Stimulated activated effector memory CD8-positive, alpha-beta T cell treated with anti-CD3 and anti-CD28 coated beads, Interleukin-12 subunit alpha, Interleukin-12 subunit beta, amount 100 ng/mL, for 72 hours (primary cell): ENCODE measurements at regions not wholly inside any gene's neighbourhood (a gene's known extent, or its start where the extent isn't known, plus 50 kb on each side); places are given as distances from the start of the nearest gene placed in this dataset.
"Not testable (repeated sequence)": the region's sequence is repeated elsewhere in the genome, so short reads cannot be mapped to it uniquely, and the experiment has no call there.

Source experiments
- ATAC-seq: fragments of 150-1000 bp; cut with Tn5 transposase; 2 replicates; pipeline ENCODE4 v1.10.0; 2021
- DNase-seq, 2 donors: peaks; one replicate each; pipeline ENCODE4 v3.0.0; 2021 to 2022; ENCODE audit warnings: low spot score in 2 of 2
- H3K27ac Mint-ChIP-seq: one replicate; pipeline ENCODE4 v1.8.0; 2022; ENCODE audit warnings: mild to moderate bottlenecking, mixed read lengths
- H3K36me3 Mint-ChIP-seq: one replicate; pipeline ENCODE4 v1.8.0; 2022; ENCODE audit warnings: mild to moderate bottlenecking, mixed read lengths
- H3K4me1 Mint-ChIP-seq: one replicate; pipeline ENCODE4 v1.8.0; 2022; ENCODE audit warnings: mixed read lengths
- H3K4me3 Mint-ChIP-seq: one replicate; pipeline ENCODE4 v1.8.0; 2022; ENCODE audit warnings: mild to moderate bottlenecking, mixed read lengths
- H3K9me3 Mint-ChIP-seq: one replicate; pipeline ENCODE4 v1.8.0; 2022; ENCODE audit warnings: mixed read lengths

DNA sequence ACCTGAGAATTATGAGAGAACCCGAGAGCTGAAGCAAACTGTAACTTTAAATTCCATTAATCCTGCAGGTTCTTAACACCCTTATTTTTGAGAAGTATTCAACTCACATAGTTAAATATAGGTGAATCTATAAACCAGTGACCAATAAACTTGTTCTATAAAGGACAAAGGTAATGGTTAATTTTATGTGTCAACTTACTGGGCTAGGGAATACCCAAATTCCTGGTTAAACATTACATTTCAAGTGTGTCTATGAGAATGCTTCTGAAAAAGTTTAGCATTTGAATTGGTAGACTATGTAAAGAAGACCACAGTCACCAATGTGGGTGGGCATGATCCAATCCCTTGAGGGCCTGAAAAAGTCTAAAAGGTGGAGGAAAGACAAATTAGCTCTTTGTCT lies 99.1 kb downstream of the KCNJ2 start:
- H3K4me3 Mint-ChIP-seq: no peak overlapping the region
- no peak for DNase-seq
- H3K27ac Mint-ChIP-seq: no peak overlapping the region
- ATAC-seq: no peak
- H3K9me3 Mint-ChIP-seq: peaks cover 3% of the 10 kb centered on the region
- H3K36me3 Mint-ChIP-seq: no peaks in the 10 kb centered on the region
- H3K4me1 Mint-ChIP-seq: no peaks in the 10 kb centered on the region

DNA sequence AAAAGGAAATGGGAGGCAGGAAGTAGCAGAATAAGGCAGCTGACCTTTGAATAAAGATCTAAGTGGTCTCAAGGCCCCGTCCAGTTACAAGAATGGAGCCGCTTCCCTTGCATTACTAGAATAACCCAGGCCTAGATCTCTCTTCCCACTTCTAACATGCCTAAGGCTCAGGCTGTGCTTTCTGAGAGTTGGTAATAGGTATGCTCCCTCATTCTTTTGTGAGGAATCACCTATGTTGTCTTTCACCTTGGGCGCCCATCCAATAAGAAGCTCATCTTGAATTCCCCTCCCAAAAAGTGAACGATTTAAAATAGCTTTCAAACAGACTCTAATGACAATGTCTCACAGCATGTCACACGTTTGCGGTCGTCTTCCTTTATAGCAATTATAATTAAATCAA lies 101.2 kb downstream of the KCNJ2 start:
- Mint-ChIP-seq H3K4me3 (no peak overlapping the region), H3K27ac (no peak overlapping the region), H3K9me3 (no peaks in the 10 kb centered on the region), H3K4me1 (no peaks in the 10 kb centered on the region), H3K36me3 (no peaks in the 10 kb centered on the region)
- DNase-seq: no peak
- ATAC-seq: no peak

- H3K36me3 Mint-ChIP-seq: no peaks in the 10 kb centered on the region
- no peaks in the 10 kb centered on the region for H3K4me1 Mint-ChIP-seq
- no peak overlapping the region for H3K27ac Mint-ChIP-seq
- ATAC-seq (no peak), DNase-seq (no peak)
- H3K9me3 Mint-ChIP-seq: no peaks in the 10 kb centered on the region
- H3K4me3 Mint-ChIP-seq: no peak overlapping the region
These were observed 101.9 kb downstream of the KCNJ2 start for GRCh38 chr17:70271200-70271599.

DNA sequence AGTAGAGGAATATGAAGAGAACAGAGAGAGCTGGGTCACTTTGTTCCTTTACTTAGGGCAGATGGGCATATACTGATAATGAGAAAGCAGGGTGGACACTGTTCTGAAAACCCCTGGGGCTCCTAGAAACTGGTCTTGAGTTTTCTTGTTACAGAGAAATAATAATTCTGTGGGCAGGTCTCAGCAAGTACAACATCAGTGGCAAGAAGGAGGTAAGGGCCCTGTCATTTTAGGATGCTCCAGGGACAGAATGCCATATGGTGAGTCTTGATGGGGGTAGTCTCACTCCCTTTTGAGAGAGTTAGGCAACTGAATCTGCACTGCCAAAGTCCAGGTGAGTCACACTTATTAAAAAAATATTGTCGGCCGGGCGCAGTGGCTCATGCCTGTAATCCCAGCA lies 102.3 kb downstream of the KCNJ2 start:
- H3K4me1 Mint-ChIP-seq: no peaks in the 10 kb centered on the region
- no peak overlapping the region for H3K4me3 Mint-ChIP-seq
- no peaks in the 10 kb centered on the region for H3K9me3 Mint-ChIP-seq
- H3K36me3 Mint-ChIP-seq: no peaks in the 10 kb centered on the region
- DNase-seq (no peak), ATAC-seq (no peak)
- H3K27ac Mint-ChIP-seq: no peak overlapping the region

DNA sequence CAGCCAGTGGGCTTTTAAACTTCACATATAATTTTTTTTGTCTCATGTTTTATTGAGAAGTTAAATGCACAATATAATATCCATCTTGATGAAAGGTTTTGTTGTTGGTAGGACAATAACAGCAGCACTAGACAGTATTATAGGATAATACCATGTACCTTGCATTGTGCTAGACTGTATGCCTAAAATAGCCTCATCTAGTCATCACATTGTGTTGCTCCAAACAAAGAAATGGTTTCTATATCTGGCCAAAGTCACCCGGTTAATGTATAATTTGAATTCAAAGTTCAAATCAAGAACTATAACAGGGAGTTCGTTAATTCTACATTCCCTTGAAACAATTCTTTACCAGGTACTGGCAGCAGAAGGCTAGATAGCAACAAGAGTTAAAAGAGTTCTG lies 104.9 kb downstream of the KCNJ2 start:
- Mint-ChIP-seq H3K9me3 (no peaks in the 10 kb centered on the region), H3K27ac (no peak overlapping the region), H3K36me3 (no peaks in the 10 kb centered on the region), H3K4me3 (no peak overlapping the region), H3K4me1 (no peaks in the 10 kb centered on the region)
- DNase-seq: no peak
- no peak for ATAC-seq

- H3K9me3 Mint-ChIP-seq: no peaks in the 10 kb centered on the region
- no peak overlapping the region for H3K4me3 Mint-ChIP-seq
- ATAC-seq (no peak), DNase-seq (no peak)
- no peaks in the 10 kb centered on the region for H3K36me3 Mint-ChIP-seq
- no peak overlapping the region for H3K27ac Mint-ChIP-seq
- H3K4me1 Mint-ChIP-seq: no peaks in the 10 kb centered on the region
These were observed 107.6 kb downstream of the KCNJ2 start for GRCh38 chr17:70276906-70277305.

GRCh38 chr17:70278844-70279462 lies 109.6 kb downstream of the KCNJ2 start:
- no peaks in the 10 kb centered on the region for H3K36me3 Mint-ChIP-seq
- no peak overlapping the region for H3K4me3 Mint-ChIP-seq
- H3K27ac Mint-ChIP-seq: no peak overlapping the region
- ATAC-seq: no peak
- no peak for DNase-seq
- H3K4me1 Mint-ChIP-seq: no peaks in the 10 kb centered on the region
- H3K9me3 Mint-ChIP-seq: peaks cover 3% of the 10 kb centered on the region

DNA sequence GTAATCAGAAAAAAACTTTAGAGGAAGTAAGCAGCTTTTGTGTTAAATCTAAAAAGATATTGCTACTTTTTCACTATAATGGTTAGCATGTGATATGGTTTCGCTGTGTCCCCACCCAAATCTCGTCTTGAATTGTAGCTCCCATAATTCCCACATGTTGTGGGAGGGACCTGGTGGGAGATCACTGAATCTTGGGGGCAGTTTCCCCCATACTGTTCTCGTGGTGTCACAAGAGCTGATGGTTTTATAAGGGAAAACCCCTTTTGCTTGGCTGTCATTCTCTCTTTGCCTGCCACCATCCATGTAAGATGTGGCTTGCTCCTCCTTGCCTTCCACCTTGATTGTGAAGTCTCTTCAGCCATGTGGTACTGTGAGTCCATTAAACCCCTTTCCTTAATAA lies 117.1 kb downstream of the KCNJ2 start:
- no peaks in the 10 kb centered on the region for H3K36me3 Mint-ChIP-seq
- DNase-seq (no peak), ATAC-seq (no peak)
- H3K4me1 Mint-ChIP-seq: no peaks in the 10 kb centered on the region
- H3K9me3 Mint-ChIP-seq: peaks cover 11% of the 10 kb centered on the region
- no peak overlapping the region for H3K4me3 Mint-ChIP-seq
- H3K27ac Mint-ChIP-seq: no peak overlapping the region

DNA sequence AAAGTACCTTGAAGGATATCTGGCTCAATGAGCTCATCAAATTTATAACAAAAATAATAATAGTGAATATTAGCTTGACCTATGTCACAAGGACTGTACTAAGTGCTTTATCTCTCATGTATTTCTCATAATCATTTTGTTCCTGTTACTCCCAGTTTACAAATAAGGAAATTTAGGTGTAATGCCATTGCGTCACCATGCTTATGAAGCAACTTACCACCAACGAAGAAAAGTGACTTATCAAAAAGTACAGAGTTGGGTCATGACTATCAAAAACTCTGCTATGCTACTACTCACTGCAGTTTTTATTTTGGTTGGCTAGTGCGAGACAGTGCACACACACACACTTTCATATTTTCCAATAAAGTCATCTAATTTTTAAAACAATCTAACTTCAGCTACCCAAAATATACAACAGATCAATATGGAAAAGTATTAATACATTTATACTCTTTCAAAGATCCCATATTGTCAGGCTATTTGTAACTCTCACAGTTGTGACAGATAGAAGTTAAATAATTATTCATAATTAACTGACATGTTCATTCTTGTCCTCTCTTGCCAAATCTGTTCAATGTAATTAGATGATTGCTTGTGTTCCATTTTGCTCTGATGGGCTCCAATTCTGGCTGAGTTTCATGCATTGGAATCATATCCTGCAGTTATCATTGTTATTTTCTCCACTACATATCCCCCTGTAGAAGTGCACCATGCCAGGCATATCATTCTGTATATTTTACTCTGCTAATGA lies 119.4 kb downstream of the KCNJ2 start:
- ATAC-seq (no peak), DNase-seq (no peak)
- H3K27ac Mint-ChIP-seq: no peak overlapping the region
- no peaks in the 10 kb centered on the region for H3K36me3 Mint-ChIP-seq
- H3K4me1 Mint-ChIP-seq: no peaks in the 10 kb centered on the region
- H3K4me3 Mint-ChIP-seq: no peak overlapping the region
- peaks cover 10% of the 10 kb centered on the region for H3K9me3 Mint-ChIP-seq

DNA sequence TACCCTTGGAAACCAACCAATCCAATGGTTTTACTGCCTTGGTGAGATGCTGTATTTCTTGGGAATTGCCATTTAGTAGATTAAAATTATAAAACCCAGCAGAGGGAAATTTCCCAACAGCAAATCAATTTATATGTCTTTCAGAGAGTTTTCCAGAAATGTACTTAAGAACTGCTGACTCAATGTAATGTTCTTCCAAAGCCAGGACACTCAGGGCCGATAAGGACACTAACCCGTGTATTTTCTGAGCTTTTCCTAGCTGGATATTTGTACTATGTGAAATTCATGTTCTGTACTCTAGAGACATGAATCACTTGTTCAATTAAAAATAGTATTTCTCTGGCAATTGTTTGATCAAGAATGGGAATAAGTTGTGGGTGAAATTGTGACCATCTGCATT lies 121.4 kb downstream of the KCNJ2 start:
- peaks cover 6% of the 10 kb centered on the region for H3K9me3 Mint-ChIP-seq
- DNase-seq (no peak), ATAC-seq (no peak)
- H3K27ac Mint-ChIP-seq: no peak overlapping the region
- no peaks in the 10 kb centered on the region for H3K36me3 Mint-ChIP-seq
- no peak overlapping the region for H3K4me3 Mint-ChIP-seq
- no peaks in the 10 kb centered on the region for H3K4me1 Mint-ChIP-seq

DNA sequence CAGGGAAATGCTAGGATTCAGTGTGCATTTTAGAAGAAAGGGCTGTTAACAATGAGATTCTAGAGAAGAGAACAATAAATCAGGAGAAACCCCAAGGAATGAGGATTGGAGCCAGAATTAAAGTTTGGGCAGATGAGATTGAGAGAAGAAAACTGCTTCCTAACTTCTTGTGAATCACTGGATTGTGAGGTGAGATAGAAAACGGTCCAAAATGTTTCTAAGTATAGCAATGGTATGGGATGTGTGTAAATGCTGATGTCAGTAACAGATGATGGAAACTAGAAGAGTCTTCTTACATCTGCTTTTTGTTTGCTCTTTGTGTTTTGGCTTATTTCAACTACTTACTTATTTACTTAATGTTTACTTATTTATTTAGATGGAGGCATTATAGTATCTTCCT lies 123.0 kb downstream of the KCNJ2 start:
- H3K9me3 Mint-ChIP-seq: peaks cover 10% of the 10 kb centered on the region
- DNase-seq (no peak), ATAC-seq (no peak)
- H3K36me3 Mint-ChIP-seq: no peaks in the 10 kb centered on the region
- no peaks in the 10 kb centered on the region for H3K4me1 Mint-ChIP-seq
- H3K4me3 Mint-ChIP-seq: no peak overlapping the region
- no peak overlapping the region for H3K27ac Mint-ChIP-seq

GRCh38 chr17:70293564-70294310 lies 124.4 kb downstream of the KCNJ2 start:
- ATAC-seq: not testable (repeated sequence)

DNA sequence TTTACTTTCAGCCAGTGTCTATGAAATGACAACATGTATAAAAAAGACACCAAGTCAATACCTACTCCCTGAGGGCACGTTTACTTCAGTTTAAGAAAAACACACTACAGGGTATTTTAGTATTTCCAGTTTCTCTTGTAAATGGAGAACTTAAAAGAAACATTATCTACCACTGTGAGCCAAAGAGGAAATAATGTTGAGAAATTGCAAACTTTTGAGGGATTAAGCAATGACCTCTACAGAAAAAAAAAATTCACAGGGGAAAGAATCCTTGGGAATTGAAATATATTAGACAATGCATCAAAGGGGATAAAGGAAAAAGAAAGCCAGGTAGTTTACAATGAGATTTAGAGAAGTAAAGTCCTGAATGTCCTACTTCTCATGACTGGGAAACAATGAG lies 126.0 kb downstream of the KCNJ2 start:
- Mint-ChIP-seq H3K4me1 (peaks cover 5% of the 10 kb centered on the region), H3K36me3 (no peaks in the 10 kb centered on the region)
- DNase-seq: no peak

More at GRCh38 chr17:70293564-70294310, 124.4 kb downstream of the KCNJ2 start:
- not testable (repeated sequence) for H3K4me1 Mint-ChIP-seq, H3K27ac Mint-ChIP-seq, DNase-seq, H3K36me3 Mint-ChIP-seq, H3K4me3 Mint-ChIP-seq
- H3K9me3 Mint-ChIP-seq: peaks cover 10% of the 10 kb centered on the region

GRCh38 chr17:70295731-70296130 lies 126.4 kb downstream of the KCNJ2 start:
- Mint-ChIP-seq H3K27ac (no peak overlapping the region), H3K36me3 (no peaks in the 10 kb centered on the region), H3K4me1 (peaks cover 5% of the 10 kb centered on the region), H3K4me3 (no peak overlapping the region), H3K9me3 (peaks cover 20% of the 10 kb centered on the region)
- ATAC-seq: no peak
- DNase-seq: no peak

More for the DNA sequence above, 126.0 kb downstream of the KCNJ2 start:
- Mint-ChIP-seq H3K9me3 (peaks cover 18% of the 10 kb centered on the region), H3K27ac (no peak overlapping the region), H3K4me3 (no peak overlapping the region)
- no peak for ATAC-seq

- peaks cover 20% of the 10 kb centered on the region for H3K9me3 Mint-ChIP-seq
- H3K27ac Mint-ChIP-seq: no peak overlapping the region
- no peaks in the 10 kb centered on the region for H3K36me3 Mint-ChIP-seq
- DNase-seq (no peak), ATAC-seq (no peak)
- H3K4me3 Mint-ChIP-seq: no peak overlapping the region
- H3K4me1 Mint-ChIP-seq: peaks cover 5% of the 10 kb centered on the region
These were observed 127.1 kb downstream of the KCNJ2 start for GRCh38 chr17:70296456-70296855.

- H3K27ac Mint-ChIP-seq: no peak overlapping the region
- no peak overlapping the region for H3K4me3 Mint-ChIP-seq
- DNase-seq (no peak), ATAC-seq (no peak)
- peaks cover 20% of the 10 kb centered on the region for H3K9me3 Mint-ChIP-seq
- peaks cover 5% of the 10 kb centered on the region for H3K4me1 Mint-ChIP-seq
- H3K36me3 Mint-ChIP-seq: no peaks in the 10 kb centered on the region
These were observed 128.1 kb downstream of the KCNJ2 start for GRCh38 chr17:70297397-70297796.
